GM21367 (cell line): ENCODE measurements at regions not wholly inside any gene's neighbourhood (a gene's known extent, or its start where the extent isn't known, plus 50 kb on each side); places are given as distances from the start of the nearest gene placed in this dataset.
"Not testable (repeated sequence)": the region's sequence is repeated elsewhere in the genome, so short reads cannot be mapped to it uniquely, and the experiment has no call there.

ENCODE experiments used
- ATAC-seq: cut with Tn5 transposase; IDR thresholded peaks from one replicate; pipeline ENCODE4 v1.9.1; 2021; ENCODE audit not compliant: unreplicated experiment

- ATAC-seq = no peak
These were observed 122.0 kb downstream of the CT47B1 start for GRCh38 chrX:120753413-120754251.

GRCh38 chrX:120752431-120753082 is 122.7 kb upstream of the C1GALT1C1 start:
- ATAC-seq = no peak

GRCh38 chrX:120751683-120752082 is 121.8 kb upstream of the C1GALT1C1 start:
- no peak for ATAC-seq

- no peak for ATAC-seq
These were observed 120.5 kb upstream of the C1GALT1C1 start for GRCh38 chrX:120750381-120750780.

- peak; percentile 74 for ATAC-seq
These were observed 119.4 kb upstream of the C1GALT1C1 start for GRCh38 chrX:120749141-120749846.

- ATAC-seq = no peak
These were observed 116.3 kb upstream of the C1GALT1C1 start for GRCh38 chrX:120746153-120746552.

- no peak for ATAC-seq
These were observed 113.3 kb upstream of the C1GALT1C1 start for GRCh38 chrX:120742946-120743665.

- no peak for ATAC-seq
These were observed 111.6 kb upstream of the C1GALT1C1 start for GRCh38 chrX:120741452-120741851.

GRCh38 chrX:120740072-120740471 is 110.2 kb upstream of the C1GALT1C1 start:
- ATAC-seq = no peak

GRCh38 chrX:120739300-120739699 is 109.4 kb upstream of the C1GALT1C1 start:
- no peak for ATAC-seq

- no peak for ATAC-seq
These were observed 107.1 kb upstream of the C1GALT1C1 start for GRCh38 chrX:120736989-120737388.

- ATAC-seq = no peak
These were observed 106.1 kb upstream of the C1GALT1C1 start for GRCh38 chrX:120735966-120736365.

- no peak for ATAC-seq
These were observed 103.0 kb upstream of the C1GALT1C1 start for GRCh38 chrX:120732879-120733278.

- no peak for ATAC-seq
These were observed 102.6 kb upstream of the C1GALT1C1 start for GRCh38 chrX:120732461-120732860.

GRCh38 chrX:120731386-120731785 is 101.5 kb upstream of the C1GALT1C1 start:
- ATAC-seq = no peak

- ATAC-seq = not testable (repeated sequence)
These were observed 99.8 kb upstream of the C1GALT1C1 start for GRCh38 chrX:120729506-120730255.

GRCh38 chrX:120727911-120728310 is 98.1 kb upstream of the C1GALT1C1 start:
- ATAC-seq = no peak

- ATAC-seq = no peak
These were observed 97.6 kb upstream of the C1GALT1C1 start for GRCh38 chrX:120727452-120727851.

GRCh38 chrX:120726294-120726693 is 96.4 kb upstream of the C1GALT1C1 start:
- ATAC-seq = peak; percentile 100

GRCh38 chrX:120725874-120726273 is 96.0 kb upstream of the C1GALT1C1 start:
- ATAC-seq = no peak
